AG09309 (cell line): ENCODE measurements at regions not wholly inside any gene's neighbourhood (a gene's known extent, or its start where the extent isn't known, plus 50 kb on each side); places are given as distances from the start of the nearest gene placed in this dataset.

Experiments
- DNase-seq: peaks from one replicate; pipeline ENCODE4 v3.0.0-alpha.2; 2010; ENCODE audit warnings: low read depth
- H3K4me3 ChIP-seq: 2 replicates; pipeline ENCODE4 v1.5.1; 2011; ENCODE audit warnings: mild to moderate bottlenecking, low read depth, low read length, moderate library complexity; ENCODE audit not compliant: control insufficient read depth
- CTCF ChIP-seq: IDR thresholded peaks from 2 replicates; pipeline ENCODE4 v1.5.1; 2011; ENCODE audit warnings: mild to moderate bottlenecking, low read depth, low read length, inconsistent platforms; ENCODE audit not compliant: insufficient read depth, control insufficient read depth; ENCODE audit errors: missing control alignments

- TF ChIP-seq CTCF, result no peak
- DNase-seq, result no peak
- no peak overlapping the region for H3K4me3 ChIP-seq
These were observed 465.9 kb downstream of the BCAT1 start for GRCh38 chr12:24482882-24483604.

GRCh38 chr12:24482044-24482443 lies 466.9 kb downstream of the BCAT1 start:
- TF ChIP-seq CTCF, result no peak
- no peak for DNase-seq

GRCh38 chr12:24480766-24481449 lies 468.0 kb downstream of the BCAT1 start:
- no peak for DNase-seq
- TF ChIP-seq CTCF, result no peak
- H3K4me3 ChIP-seq, result no peak overlapping the region

More at GRCh38 chr12:24482044-24482443, 466.9 kb downstream of the BCAT1 start:
- H3K4me3 ChIP-seq, result no peak overlapping the region

- no peak for DNase-seq
- TF ChIP-seq CTCF, result no peak
- H3K4me3 ChIP-seq, result no peak overlapping the region
These were observed 469.8 kb downstream of the BCAT1 start for GRCh38 chr12:24479131-24479530.

GRCh38 chr12:24478254-24478653 lies 470.6 kb downstream of the BCAT1 start:
- no peak overlapping the region for H3K4me3 ChIP-seq
- no peak for TF ChIP-seq CTCF
- no peak for DNase-seq

- no peak for TF ChIP-seq CTCF
- DNase-seq, result no peak
- no peak overlapping the region for H3K4me3 ChIP-seq
These were observed 472.6 kb downstream of the BCAT1 start for GRCh38 chr12:24476310-24476709.
